ENCODE measurements at regions not wholly inside any gene's neighbourhood (a gene's known extent, or its start where the extent isn't known, plus 50 kb on each side); places are given as distances from the start of the nearest gene placed in this dataset.

DNA sequence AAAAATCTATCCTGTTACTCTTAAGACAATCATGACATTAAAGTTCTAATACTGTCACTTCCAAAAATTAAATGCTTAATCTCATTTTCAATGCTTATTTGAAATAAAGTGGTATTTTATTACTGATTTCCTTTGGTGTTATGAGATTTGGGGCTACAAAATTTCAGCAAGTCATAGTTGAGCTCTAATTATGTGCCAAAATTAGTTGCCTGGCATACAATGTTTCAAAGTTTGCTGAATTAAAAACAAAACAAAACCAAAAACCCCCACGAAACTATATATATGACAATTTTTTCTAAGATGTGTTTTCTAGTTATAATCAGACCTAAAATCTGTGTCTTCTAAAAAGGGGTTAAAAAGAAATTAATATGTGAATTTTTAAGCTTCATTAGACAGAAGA, 62.2 kb downstream of the KCNRG start:
- TF ChIP-seq POU2F2 (IDR thresholded peaks at IDR 0.05; ENCODE audit: low read depth, low read length) (no peak), TAF1 (IDR thresholded peaks at IDR 0.05; ENCODE audit: low read depth, low read length) (no peak), POLR2AphosphoS5 (IDR thresholded peaks at IDR 0.05; ENCODE audit: low read depth, low read length) (no peak), POLR2A (IDR thresholded peaks at IDR 0.05; ENCODE audit: low read depth, low read length) (no peak), SPI1 (IDR thresholded peaks at IDR 0.05; ENCODE audit: low read depth, low read length) (no peak), PAX5 (IDR thresholded peaks at IDR 0.05; ENCODE audit: insufficient read depth, low read length, severe bottlenecking) (no peak)

Measured in GM12891 (cell line).